Peyer's patch (tissue), 4 donors: ENCODE measurements at regions not wholly inside any gene's neighbourhood (a gene's known extent, or its start where the extent isn't known, plus 50 kb on each side); places are given as distances from the start of the nearest gene placed in this dataset.

ENCODE experiments used
- DNase-seq, 3 donors: peaks; one replicate each; pipeline ENCODE4 v3.0.0-alpha.2; 2017 to 2019
- H3K27ac ChIP-seq, 4 donors: fragments of 200-600 bp; sonication (generic); one replicate each; pipeline ENCODE4 v1.5.1; 2016 to 2019
- H3K27me3 ChIP-seq, 2 donors: fragments of 200-600 bp; sonication (generic); one replicate each; pipeline ENCODE4 v1.5.1; 2019
- H3K36me3 ChIP-seq, 3 donors: fragments of 200-600 bp; sonication (generic); one replicate each; pipeline ENCODE4 v1.5.1; 2016 to 2019
- H3K4me1 ChIP-seq, 4 donors: fragments of 200-600 bp; sonication (generic); one replicate each; pipeline ENCODE4 v1.5.1; 2016 to 2019
- H3K4me3 ChIP-seq, 4 donors: fragments of 200-600 bp; sonication (generic); 1 replicate in 3 of 4; 2 replicates in 1 of 4; pipeline ENCODE4 v1.5.1; 2016 to 2019; ENCODE audit warnings: mild to moderate bottlenecking in 1 of 4
- H3K9me3 ChIP-seq, 4 donors: fragments of 200-600 bp; sonication (generic); one replicate each; pipeline ENCODE4 v1.5.1; 2016 to 2019; ENCODE audit warnings: mild to moderate bottlenecking in 1 of 4
- CTCF ChIP-seq, 6 experiments: fragments of 450-650 bp in 4 of 6; fragments of 200-600 bp in 2 of 6; sonication (generic) in 1 of 6; IDR thresholded peaks; one replicate each; pipeline ENCODE4 v1.5.1; 2017 to 2019; ENCODE audit warnings: antibody characterized with exemption in 6 of 6, mild to moderate bottlenecking in 3 of 6, moderate library complexity in 1 of 6
- POLR2A ChIP-seq, 2 donors: fragments of 450-650 bp; IDR thresholded peaks; one replicate each; pipeline ENCODE4 v1.5.1; 2017; ENCODE audit warnings: antibody characterized with exemption in 2 of 2, mild to moderate bottlenecking in 2 of 2, moderate library complexity in 2 of 2

GRCh38 chr3:139281096-139281495, 62.7 kb upstream of the MRPS22 start:
- DNase-seq = no peak
- Histone ChIP-seq H3K27me3 (no peaks in the 10 kb centered on the region), H3K27ac (no peak overlapping the region), H3K9me3 (no peaks in the 10 kb centered on the region), H3K36me3 (no peaks in the 10 kb centered on the region), H3K4me3 (no peak overlapping the region), H3K4me1 (no peaks in the 10 kb centered on the region)
- no peak for TF ChIP-seq POLR2A (IDR thresholded peaks at IDR 0.05)
- no peak for TF ChIP-seq CTCF (IDR thresholded peaks at IDR 0.05)

GRCh38 chr3:139281522-139282196, 62.2 kb upstream of the MRPS22 start:
- Histone ChIP-seq H3K9me3 (no peaks in the 10 kb centered on the region), H3K4me1 (no peaks in the 10 kb centered on the region), H3K4me3 (no peak overlapping the region), H3K27me3 (no peaks in the 10 kb centered on the region), H3K27ac (no peak overlapping the region), H3K36me3 (no peaks in the 10 kb centered on the region)
- DNase-seq = no peak
- no peak for TF ChIP-seq POLR2A (IDR thresholded peaks at IDR 0.05)
- no peak for TF ChIP-seq CTCF (IDR thresholded peaks at IDR 0.05)

- DNase-seq = no peak
- Histone ChIP-seq H3K27ac (no peak overlapping the region), H3K4me3 (no peak overlapping the region), H3K9me3 (no peaks in the 10 kb centered on the region), H3K36me3 (no peaks in the 10 kb centered on the region), H3K27me3 (no peaks in the 10 kb centered on the region), H3K4me1 (no peaks in the 10 kb centered on the region)
- TF ChIP-seq CTCF (IDR thresholded peaks at IDR 0.05) = no peak
- TF ChIP-seq POLR2A (IDR thresholded peaks at IDR 0.05) = no peak
These were observed 60.5 kb upstream of the MRPS22 start for GRCh38 chr3:139283301-139283700.

GRCh38 chr3:139284221-139284620, 59.6 kb upstream of the MRPS22 start:
- no peaks in the 10 kb centered on the region for H3K4me1 ChIP-seq
- H3K4me3 ChIP-seq = no peak overlapping the region
- no peak overlapping the region for H3K27ac ChIP-seq
- peak in 1 of 3 donors; percentile 20 for DNase-seq
- H3K36me3 ChIP-seq = no peaks in the 10 kb centered on the region
- no peak for TF ChIP-seq CTCF (IDR thresholded peaks at IDR 0.05)
- TF ChIP-seq POLR2A (IDR thresholded peaks at IDR 0.05) = no peak
- no peaks in the 10 kb centered on the region for H3K9me3 ChIP-seq
- no peaks in the 10 kb centered on the region for H3K27me3 ChIP-seq

GRCh38 chr3:139285691-139286090, 58.1 kb upstream of the MRPS22 start:
- Histone ChIP-seq H3K9me3 (no peaks in the 10 kb centered on the region), H3K4me3 (no peak overlapping the region), H3K4me1 (no peaks in the 10 kb centered on the region), H3K27me3 (no peaks in the 10 kb centered on the region), H3K36me3 (no peaks in the 10 kb centered on the region), H3K27ac (no peak overlapping the region)
- DNase-seq = no peak
- TF ChIP-seq CTCF (IDR thresholded peaks at IDR 0.05) (no peak), POLR2A (IDR thresholded peaks at IDR 0.05) (no peak)

- no peaks in the 10 kb centered on the region for H3K27me3 ChIP-seq
- no peak for DNase-seq
These were observed 57.6 kb upstream of the MRPS22 start for GRCh38 chr3:139286241-139286640.

More at GRCh38 chr3:139286241-139286640, 57.6 kb upstream of the MRPS22 start:
- Histone ChIP-seq H3K4me1 (no peaks in the 10 kb centered on the region), H3K9me3 (no peaks in the 10 kb centered on the region), H3K4me3 (no peak overlapping the region), H3K36me3 (no peaks in the 10 kb centered on the region), H3K27ac (no peak overlapping the region)
- TF ChIP-seq CTCF (IDR thresholded peaks at IDR 0.05) (no peak), POLR2A (IDR thresholded peaks at IDR 0.05) (no peak)
